PC-3 (cell line): ENCODE measurements at regions not wholly inside any gene's neighbourhood (a gene's known extent, or its start where the extent isn't known, plus 50 kb on each side); places are given as distances from the start of the nearest gene placed in this dataset.

Source experiments
- ATAC-seq: fragments of 200-7000 bp; cut with Tn5 transposase; 2 replicates; pipeline ENCODE4 v1.9.1; 2020; ENCODE audit warnings: mild to moderate bottlenecking, moderate library complexity
- BruUV-seq: library from RNA; stranded (reverse); fragments of 400-500 nt; replicated peaks from 2 replicates; lab custom pipeline; 2021; lab: Mats Ljungman, UMichigan
- CTCF ChIA-PET: fragments of 300-600 bp; sonication (Branson Sonifier 250); formaldehyde crosslinking; loops from one replicate; lab custom pipeline; 2022; ENCODE audit warnings: antibody characterized with exemption; lab: Charles Lee
- POLR2A ChIA-PET: fragments of 300-600 bp; sonication (Branson Sonifier 250); formaldehyde crosslinking; loops from one replicate; lab custom pipeline; 2022; ENCODE audit warnings: antibody characterized with exemption; ENCODE audit not compliant: unreplicated experiment; lab: Charles Lee
- DNase-seq: peaks from one replicate; pipeline ENCODE4 v3.0.0-alpha.2; 2015
- H2AFZ ChIP-seq: fragments of 300-600 bp; sonication (generic); 2 replicates; pipeline ENCODE4 v1.6.0; 2016; ENCODE audit warnings: antibody characterized with exemption, low read length
- H3F3A ChIP-seq: fragments of 300-600 bp; sonication (generic); one replicate; pipeline ENCODE4 v1.6.0; 2017; ENCODE audit warnings: antibody characterized with exemption, low read length, control low read depth, mild to moderate bottlenecking; ENCODE audit not compliant: unreplicated experiment
- H3K27ac ChIP-seq: fragments of 300-600 bp; sonication (generic); 2 replicates; pipeline ENCODE4 v1.5.1; 2016; ENCODE audit warnings: mild to moderate bottlenecking, low read length
- H3K27me3 ChIP-seq: fragments of 300-600 bp; sonication (generic); 2 replicates; pipeline ENCODE4 v1.6.1; 2016; ENCODE audit warnings: low read length, mixed read lengths
- H3K36me3 ChIP-seq: fragments of 300-600 bp; sonication (generic); 2 replicates; pipeline ENCODE4 v1.6.1; 2016; ENCODE audit warnings: low read depth, mixed run types, low read length, mixed read lengths
- H3K4me1 ChIP-seq: fragments of 300-600 bp; sonication (generic); 2 replicates; pipeline ENCODE4 v1.5.1; 2016; ENCODE audit warnings: low read length; ENCODE audit not compliant: insufficient read depth
- H3K4me2 ChIP-seq: fragments of 300-600 bp; sonication (generic); 2 replicates; pipeline ENCODE4 v1.6.0; 2016; ENCODE audit warnings: low read length
- H3K4me3 ChIP-seq: fragments of 300-600 bp; sonication (generic); 2 replicates; pipeline ENCODE4 v1.5.1; 2016; ENCODE audit warnings: mild to moderate bottlenecking, low read length, mixed read lengths
- H3K79me2 ChIP-seq: fragments of 300-600 bp; sonication (generic); 2 replicates; pipeline ENCODE4 v1.6.1; 2017; ENCODE audit warnings: low read length, mixed read lengths
- H3K9ac ChIP-seq: fragments of 300-600 bp; sonication (generic); 2 replicates; pipeline ENCODE4 v1.6.0; 2016; ENCODE audit warnings: mild to moderate bottlenecking, low read length
- H3K9me2 ChIP-seq: fragments of 300-600 bp; sonication (generic); replicated peaks from 2 replicates; pipeline ENCODE4 v1.6.1; 2016; ENCODE audit warnings: mixed run types, low read length, mixed read lengths
- H3K9me3 ChIP-seq: fragments of 300-600 bp; sonication (generic); 2 replicates; pipeline ENCODE4 v1.6.1; 2016; ENCODE audit warnings: low read length, mixed read lengths
- H4K20me1 ChIP-seq: fragments of 300-600 bp; sonication (generic); 2 replicates; pipeline ENCODE4 v1.6.1; 2016; ENCODE audit warnings: low read length, mixed read lengths
- EZH2 ChIP-seq: fragments of 300-600 bp; sonication (generic); IDR thresholded peaks from one replicate; pipeline ENCODE4 v1.6.1; 2017; ENCODE audit warnings: antibody characterized with exemption, mild to moderate bottlenecking, low read length; ENCODE audit not compliant: unreplicated experiment
- EZH2phosphoT487 ChIP-seq: fragments of 300-600 bp; sonication (generic); IDR thresholded peaks from 2 replicates; pipeline ENCODE4 v1.6.1; 2018; ENCODE audit warnings: mild to moderate bottlenecking, antibody characterized with exemption, low read length, borderline replicate concordance
- intact Hi-C: fragments of 100-400 bp; cut with micrococcal nuclease; formaldehyde crosslinking; loops from 2 replicates; pipeline ENCODE4 v1.9.0; 2023
- TF ChIP-seq, protein P1 (sequence below): fragments of 300-600 bp; sonication (generic); conservative IDR thresholded peaks from 2 replicates; pipeline ENCODE4 v1.5.1; 2017; ENCODE audit warnings: antibody characterized with exemption, low read depth, mild to moderate bottlenecking, low read length

DNA sequence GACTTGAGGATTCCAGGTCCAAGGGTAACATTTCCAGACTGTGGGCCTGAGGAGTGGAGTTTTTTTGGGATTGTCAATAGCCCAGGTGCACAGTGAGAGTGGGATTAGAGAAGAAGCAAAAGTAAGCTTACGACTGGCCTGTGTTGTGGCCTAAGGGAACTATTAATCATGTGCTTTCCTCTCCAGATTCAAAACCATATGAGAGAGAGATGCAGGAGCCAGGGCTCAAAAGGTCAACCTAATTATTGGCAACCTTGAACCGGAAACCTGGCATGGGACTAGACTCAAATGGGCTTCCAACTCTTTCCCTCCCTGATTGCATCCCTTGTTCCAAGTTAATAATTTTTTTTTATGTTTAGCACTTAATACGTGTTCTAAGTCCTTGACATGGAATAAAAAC, 242.1 kb upstream of the THRB start:
- no peaks in the 10 kb centered on the region for H3K36me3 ChIP-seq
- no peak overlapping the region for H3K27ac ChIP-seq
- no TSS peak for BruUV-seq
- ATAC-seq (no peak), DNase-seq (no peak)
- H4K20me1 ChIP-seq: no peaks in the 10 kb centered on the region
- H3F3A ChIP-seq: no peaks in the 10 kb centered on the region
- TF ChIP-seq, protein P1, sequence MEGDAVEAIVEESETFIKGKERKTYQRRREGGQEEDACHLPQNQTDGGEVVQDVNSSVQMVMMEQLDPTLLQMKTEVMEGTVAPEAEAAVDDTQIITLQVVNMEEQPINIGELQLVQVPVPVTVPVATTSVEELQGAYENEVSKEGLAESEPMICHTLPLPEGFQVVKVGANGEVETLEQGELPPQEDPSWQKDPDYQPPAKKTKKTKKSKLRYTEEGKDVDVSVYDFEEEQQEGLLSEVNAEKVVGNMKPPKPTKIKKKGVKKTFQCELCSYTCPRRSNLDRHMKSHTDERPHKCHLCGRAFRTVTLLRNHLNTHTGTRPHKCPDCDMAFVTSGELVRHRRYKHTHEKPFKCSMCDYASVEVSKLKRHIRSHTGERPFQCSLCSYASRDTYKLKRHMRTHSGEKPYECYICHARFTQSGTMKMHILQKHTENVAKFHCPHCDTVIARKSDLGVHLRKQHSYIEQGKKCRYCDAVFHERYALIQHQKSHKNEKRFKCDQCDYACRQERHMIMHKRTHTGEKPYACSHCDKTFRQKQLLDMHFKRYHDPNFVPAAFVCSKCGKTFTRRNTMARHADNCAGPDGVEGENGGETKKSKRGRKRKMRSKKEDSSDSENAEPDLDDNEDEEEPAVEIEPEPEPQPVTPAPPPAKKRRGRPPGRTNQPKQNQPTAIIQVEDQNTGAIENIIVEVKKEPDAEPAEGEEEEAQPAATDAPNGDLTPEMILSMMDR: no peak
- TF ChIP-seq EZH2: no peak
- no peaks in the 10 kb centered on the region for H3K79me2 ChIP-seq
- H3K9ac ChIP-seq: no peak overlapping the region
- peaks cover 26% of the 10 kb centered on the region for H3K27me3 ChIP-seq
- H3K4me3 ChIP-seq: no peak overlapping the region
- no peaks in the 10 kb centered on the region for H3K9me2 ChIP-seq
- no peak overlapping the region for H2AFZ ChIP-seq
- ChIA-PET CTCF (no interaction called here), POLR2A (no interaction called here)
- H3K9me3 ChIP-seq: no peaks in the 10 kb centered on the region
- H3K4me2 ChIP-seq: no peak overlapping the region
- no peaks in the 10 kb centered on the region for H3K4me1 ChIP-seq
- intact Hi-C loops: no loop called here

DNA sequence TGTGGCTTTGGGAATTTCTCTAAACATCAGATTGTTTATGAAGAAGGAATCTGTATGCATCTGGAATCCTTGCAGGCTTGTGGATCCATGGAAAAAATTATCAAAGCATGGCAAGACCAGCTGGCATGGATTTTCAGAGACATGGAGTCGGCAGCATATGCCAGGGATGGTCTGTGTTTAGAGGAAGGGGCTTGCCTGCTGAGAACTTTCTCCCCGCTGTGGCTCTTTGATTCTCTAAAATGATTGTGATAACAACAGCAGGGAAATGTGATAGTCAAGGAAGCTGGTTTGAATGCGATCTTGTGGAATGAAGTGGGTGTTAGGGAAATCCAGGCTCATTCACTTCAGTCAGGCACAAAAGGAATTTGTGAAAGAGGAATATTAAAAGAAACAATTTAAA, 245.7 kb upstream of the THRB start:
- no peaks in the 10 kb centered on the region for H3K9me2 ChIP-seq

DNA sequence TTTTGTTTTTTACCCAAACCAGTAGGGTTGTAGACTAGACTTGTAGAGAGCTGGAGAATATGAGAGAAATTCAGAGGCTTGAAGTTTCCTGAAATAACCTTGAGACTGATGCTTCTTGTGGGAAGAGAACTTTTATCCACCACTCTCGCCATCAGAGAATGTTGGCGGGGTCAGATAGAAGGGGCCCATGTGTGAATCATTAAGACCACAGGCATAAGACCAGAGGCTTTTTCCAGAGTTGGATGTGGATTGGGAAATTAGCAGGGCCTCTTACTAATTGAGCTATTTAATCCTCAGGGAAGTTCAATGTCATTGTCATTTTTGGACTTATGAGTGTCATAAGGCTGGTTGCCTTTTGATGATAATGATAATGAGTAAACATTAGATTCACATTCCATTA, 246.9 kb upstream of the THRB start:
- no peak for TF ChIP-seq EZH2
- Histone ChIP-seq H3F3A (no peaks in the 10 kb centered on the region), H3K36me3 (no peaks in the 10 kb centered on the region), H3K4me3 (no peak overlapping the region), H3K9me2 (no peaks in the 10 kb centered on the region), H2AFZ (no peak overlapping the region), H3K27ac (no peak overlapping the region), H3K4me1 (no peaks in the 10 kb centered on the region), H3K79me2 (no peaks in the 10 kb centered on the region), H3K9ac (no peak overlapping the region), H3K27me3 (peaks cover 65% of the 10 kb centered on the region), H4K20me1 (no peaks in the 10 kb centered on the region), H3K4me2 (no peak overlapping the region), H3K9me3 (no peaks in the 10 kb centered on the region)
- DNase-seq: no peak
- no peak for ATAC-seq
- ChIA-PET POLR2A (no interaction called here), CTCF (no interaction called here)
- intact Hi-C loops: no loop called here
- no TSS peak for BruUV-seq

More for the DNA sequence above, 245.7 kb upstream of the THRB start:
- ChIA-PET CTCF (no interaction called here), POLR2A (no interaction called here)
- Histone ChIP-seq H3F3A (no peaks in the 10 kb centered on the region), H4K20me1 (no peaks in the 10 kb centered on the region), H3K9me3 (no peaks in the 10 kb centered on the region), H3K4me3 (no peak overlapping the region), H3K36me3 (no peaks in the 10 kb centered on the region), H2AFZ (no peak overlapping the region), H3K27ac (no peak overlapping the region), H3K27me3 (peaks cover 53% of the 10 kb centered on the region), H3K9ac (no peak overlapping the region), H3K79me2 (no peaks in the 10 kb centered on the region), H3K4me1 (no peaks in the 10 kb centered on the region), H3K4me2 (no peak overlapping the region)
- ATAC-seq: no peak
- no TSS peak for BruUV-seq
- intact Hi-C loops: no loop called here
- DNase-seq: no peak
- TF ChIP-seq EZH2 (no peak), EZH2phosphoT487 (no peak)
- TF ChIP-seq, protein P1: no peak
